HS-27A (cell line): ENCODE measurements at regions not wholly inside any gene's neighbourhood (a gene's known extent, or its start where the extent isn't known, plus 50 kb on each side); places are given as distances from the start of the nearest gene placed in this dataset.

Source experiments
- DNase-seq: peaks from one replicate; pipeline ENCODE4 v3.0.0-alpha.2; 2012; ENCODE audit warnings: low read depth, missing footprints

GRCh38 chr2:208545403-208546042 is 138.9 kb downstream of the PTH2R start:
- DNase-seq: no peak

- DNase-seq: no peak
These were observed 139.5 kb downstream of the PTH2R start for GRCh38 chr2:208546107-208546506.

GRCh38 chr2:208546860-208547650 is 140.5 kb downstream of the PTH2R start:
- no peak for DNase-seq

GRCh38 chr2:208548700-208549099 is 142.1 kb downstream of the PTH2R start:
- no peak for DNase-seq

- no peak for DNase-seq
These were observed 143.1 kb downstream of the PTH2R start for GRCh38 chr2:208549546-208550158.

- no peak for DNase-seq
These were observed 146.4 kb downstream of the PTH2R start for GRCh38 chr2:208552943-208553342.

GRCh38 chr2:208556983-208557484 is 150.4 kb downstream of the PTH2R start:
- no peak for DNase-seq

- DNase-seq: no peak
These were observed 159.3 kb downstream of the PTH2R start for GRCh38 chr2:208565690-208566416.

GRCh38 chr2:208568203-208568602 is 161.6 kb downstream of the PTH2R start:
- no peak for DNase-seq

- DNase-seq: no peak
These were observed 163.5 kb downstream of the PTH2R start for GRCh38 chr2:208570066-208570465.

GRCh38 chr2:208570851-208571763 is 164.5 kb downstream of the PTH2R start:
- DNase-seq: no peak

GRCh38 chr2:208571764-208572131 is 165.2 kb downstream of the PTH2R start:
- no peak for DNase-seq

GRCh38 chr2:208573569-208573968 is 167.0 kb downstream of the PTH2R start:
- no peak for DNase-seq

GRCh38 chr2:208579678-208580077 is 173.1 kb downstream of the PTH2R start:
- DNase-seq: no peak

GRCh38 chr2:208584378-208584985 is 177.9 kb downstream of the PTH2R start:
- no peak for DNase-seq

GRCh38 chr2:208586516-208586915 is 179.9 kb downstream of the PTH2R start:
- no peak for DNase-seq

- no peak for DNase-seq
These were observed 188.2 kb downstream of the PTH2R start for GRCh38 chr2:208594642-208595385.

GRCh38 chr2:208595386-208596275 is 189.0 kb downstream of the PTH2R start:
- DNase-seq: no peak

- DNase-seq: no peak
These were observed 201.1 kb downstream of the PTH2R start for GRCh38 chr2:208607694-208608093.
